AG04450 (cell line): ENCODE measurements at regions not wholly inside any gene's neighbourhood (a gene's known extent, or its start where the extent isn't known, plus 50 kb on each side); places are given as distances from the start of the nearest gene placed in this dataset.

ENCODE experiments used
- CTCF ChIA-PET: fragments of 300-600, 350-600 bp; formaldehyde crosslinking; extraction: SDS; loops from one replicate; lab custom pipeline; 2022; ENCODE audit warnings: antibody characterized with exemption, inconsistent platforms; lab: Charles Lee
- POLR2A ChIA-PET: fragments of 350-600 bp; formaldehyde crosslinking; extraction: SDS; loops from one replicate; lab custom pipeline; 2021; ENCODE audit warnings: antibody characterized with exemption, inconsistent platforms; lab: Yijun Ruan, JAX
- DNase-seq: peaks from one replicate; pipeline ENCODE4 v3.0.0-alpha.2; 2011; ENCODE audit warnings: low read depth, low spot score
- H3K27ac ChIP-seq: one replicate; pipeline ENCODE4 v1.5.1; 2012; ENCODE audit warnings: low read depth, low read length, control low read depth
- H3K27me3 ChIP-seq: one replicate; pipeline ENCODE4 v1.6.0; 2012; ENCODE audit warnings: low read length; ENCODE audit not compliant: control insufficient read depth, insufficient read depth
- H3K4me3 ChIP-seq: 2 replicates; pipeline ENCODE4 v1.5.1; 2011; ENCODE audit warnings: mild to moderate bottlenecking, low read depth, low read length, control low read depth
- H3K9me3 ChIP-seq: 2 replicates; pipeline ENCODE4 v1.5.1; 2012; ENCODE audit warnings: low read length; ENCODE audit not compliant: control insufficient read depth, insufficient read depth
- TF ChIP-seq, protein P1 (sequence below): IDR thresholded peaks from 2 replicates; pipeline ENCODE4 v1.5.1; 2011; ENCODE audit warnings: low read depth, low read length, control low read depth, inconsistent platforms

GRCh38 chr16:27690608-27691007 lies 140.7 kb downstream of the KATNIP start:
- ChIA-PET CTCF (interaction anchor here (0.6 to 2.9 kb wide), 4 partner anchors 28 to 51 kb away, joined by 3 to 8 read pairs (median 4); no protein-coding TSS in a partner anchor), POLR2A (no interaction called here)
- no peak for DNase-seq
- no peaks in the 10 kb centered on the region for H3K9me3 ChIP-seq
- H3K4me3 ChIP-seq, result no peak overlapping the region
- no peaks in the 10 kb centered on the region for H3K27me3 ChIP-seq
- TF ChIP-seq, protein P1, sequence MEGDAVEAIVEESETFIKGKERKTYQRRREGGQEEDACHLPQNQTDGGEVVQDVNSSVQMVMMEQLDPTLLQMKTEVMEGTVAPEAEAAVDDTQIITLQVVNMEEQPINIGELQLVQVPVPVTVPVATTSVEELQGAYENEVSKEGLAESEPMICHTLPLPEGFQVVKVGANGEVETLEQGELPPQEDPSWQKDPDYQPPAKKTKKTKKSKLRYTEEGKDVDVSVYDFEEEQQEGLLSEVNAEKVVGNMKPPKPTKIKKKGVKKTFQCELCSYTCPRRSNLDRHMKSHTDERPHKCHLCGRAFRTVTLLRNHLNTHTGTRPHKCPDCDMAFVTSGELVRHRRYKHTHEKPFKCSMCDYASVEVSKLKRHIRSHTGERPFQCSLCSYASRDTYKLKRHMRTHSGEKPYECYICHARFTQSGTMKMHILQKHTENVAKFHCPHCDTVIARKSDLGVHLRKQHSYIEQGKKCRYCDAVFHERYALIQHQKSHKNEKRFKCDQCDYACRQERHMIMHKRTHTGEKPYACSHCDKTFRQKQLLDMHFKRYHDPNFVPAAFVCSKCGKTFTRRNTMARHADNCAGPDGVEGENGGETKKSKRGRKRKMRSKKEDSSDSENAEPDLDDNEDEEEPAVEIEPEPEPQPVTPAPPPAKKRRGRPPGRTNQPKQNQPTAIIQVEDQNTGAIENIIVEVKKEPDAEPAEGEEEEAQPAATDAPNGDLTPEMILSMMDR, result peak; percentile 47
- H3K27ac ChIP-seq, result no peak overlapping the region

DNA sequence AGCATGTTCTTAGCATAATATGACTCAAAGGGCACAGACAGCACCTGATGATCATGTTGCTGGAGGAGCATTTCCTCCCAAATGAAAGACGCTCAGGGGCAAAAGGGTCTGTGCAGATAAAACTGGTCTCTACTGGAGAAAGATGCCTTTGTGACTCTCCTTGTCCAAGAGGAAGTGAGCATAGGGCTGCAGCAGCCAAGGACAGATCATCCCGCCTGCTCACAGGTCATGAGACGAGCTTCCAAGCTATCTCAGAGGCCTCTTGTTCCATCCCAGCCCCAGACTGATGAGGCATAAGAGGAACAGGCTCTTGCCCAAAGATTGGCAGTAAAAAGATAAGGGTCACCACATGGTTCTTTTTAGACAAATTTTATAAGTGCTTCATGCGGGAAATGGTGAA lies 141.8 kb downstream of the KATNIP start:
- POLR2A ChIA-PET, result no interaction called here
- no peak overlapping the region for H3K27ac ChIP-seq
- H3K9me3 ChIP-seq, result no peaks in the 10 kb centered on the region
- TF ChIP-seq, protein P1, result no peak
- H3K4me3 ChIP-seq, result no peak overlapping the region
- CTCF ChIA-PET, result interaction anchor here (1.0 to 2.9 kb wide), 2 partner anchors 52 to 530 kb away, joined by 5 to 8 read pairs; no protein-coding TSS in a partner anchor
- DNase-seq, result no peak
- no peaks in the 10 kb centered on the region for H3K27me3 ChIP-seq

- no peak for DNase-seq
- CTCF ChIA-PET, result interaction anchor here (1.0 to 2.9 kb wide), 2 partner anchors 53 to 529 kb away, joined by 5 to 8 read pairs; no protein-coding TSS in a partner anchor
- Histone ChIP-seq H3K27ac (no peak overlapping the region), H3K27me3 (no peaks in the 10 kb centered on the region), H3K9me3 (no peaks in the 10 kb centered on the region), H3K4me3 (no peak overlapping the region)
- TF ChIP-seq, protein P1, result no peak
- POLR2A ChIA-PET, result no interaction called here
Measured at GRCh38 chr16:27692576-27692975, 142.6 kb downstream of the KATNIP start.

DNA sequence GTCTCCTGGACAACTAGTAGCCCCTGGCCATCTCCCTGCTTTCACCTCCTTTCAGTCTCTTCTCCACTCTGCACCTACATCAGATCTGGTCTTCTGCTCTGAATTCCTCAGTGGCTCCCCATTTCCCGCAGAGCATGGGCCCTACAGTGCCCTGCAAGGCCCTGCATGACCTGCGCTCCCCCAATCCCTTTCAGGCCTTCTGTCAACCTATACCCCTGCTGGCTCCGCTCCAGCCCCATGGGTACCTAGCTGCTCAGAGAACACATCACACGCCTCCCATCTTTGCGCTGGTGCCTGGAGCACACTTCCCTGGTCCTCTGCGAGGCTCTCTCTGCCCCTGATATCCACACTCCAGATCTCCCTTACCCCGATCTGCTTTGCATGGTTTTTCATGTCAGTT lies 145.2 kb downstream of the KATNIP start:
- Histone ChIP-seq H3K27ac (no peak overlapping the region), H3K27me3 (no peaks in the 10 kb centered on the region), H3K9me3 (no peaks in the 10 kb centered on the region), H3K4me3 (no peak overlapping the region)
- TF ChIP-seq, protein P1, result no peak
- CTCF ChIA-PET, result no interaction called here
- POLR2A ChIA-PET, result no interaction called here
- no peak for DNase-seq

GRCh38 chr16:27698266-27698665 lies 148.3 kb downstream of the KATNIP start:
- POLR2A ChIA-PET, result no interaction called here

More at GRCh38 chr16:27698266-27698665, 148.3 kb downstream of the KATNIP start:
- CTCF ChIA-PET, result interaction anchor here (0.6 to 1.2 kb wide), 2 partner anchors 31 to 58 kb away, joined by 3 to 7 read pairs; no protein-coding TSS in a partner anchor
- H3K27ac ChIP-seq, result no peak overlapping the region
- TF ChIP-seq, protein P1, result peak; percentile 11; the same call in 1 of the 2 replicates
- no peaks in the 10 kb centered on the region for H3K9me3 ChIP-seq
- DNase-seq, result no peak
- no peak overlapping the region for H3K4me3 ChIP-seq
- H3K27me3 ChIP-seq, result no peaks in the 10 kb centered on the region
